Activated T-cell treated with anti-CD3 and anti-CD28 coated beads, Interleukin-2, amount 50 U/mL, for 72 hours (primary cell): ENCODE measurements at regions not wholly inside any gene's neighbourhood (a gene's known extent, or its start where the extent isn't known, plus 50 kb on each side); places are given as distances from the start of the nearest gene placed in this dataset.

Source experiments
- ATAC-seq, 2 donors: fragments of 150-1000 bp; cut with Tn5 transposase; replicated peaks in 1 of 2; 2 replicates each; pipeline ENCODE4 v1.10.0; 2021; ENCODE audit warnings: moderate library complexity in 2 of 2, mild to moderate bottlenecking in 1 of 2
- DNase-seq, 2 donors: peaks; one replicate each; pipeline ENCODE4 v3.0.0; 2021 to 2022; ENCODE audit warnings: mixed read lengths in 1 of 2
- H3K27ac Mint-ChIP-seq: one replicate; pipeline ENCODE4 v1.8.0; 2022; ENCODE audit warnings: mild to moderate bottlenecking, moderate library complexity, mixed read lengths
- H3K27me3 Mint-ChIP-seq: one replicate; pipeline ENCODE4 v1.8.0; 2022; ENCODE audit warnings: low read depth, mixed read lengths
- H3K36me3 Mint-ChIP-seq, 2 donors: one replicate each; pipeline ENCODE4 v1.8.0; 2022; ENCODE audit warnings: mixed read lengths in 2 of 2, mild to moderate bottlenecking in 1 of 2; ENCODE audit not compliant: insufficient read depth in 2 of 2
- H3K4me1 Mint-ChIP-seq: one replicate; pipeline ENCODE4 v1.8.0; 2022; ENCODE audit warnings: low read depth, mixed read lengths
- H3K4me3 Mint-ChIP-seq, 2 donors: one replicate each; pipeline ENCODE4 v1.8.0; 2022; ENCODE audit warnings: mild to moderate bottlenecking in 2 of 2, mixed read lengths in 2 of 2, moderate library complexity in 2 of 2
- H3K9me3 Mint-ChIP-seq, 2 donors: one replicate each; pipeline ENCODE4 v1.8.0; 2022; ENCODE audit warnings: mixed read lengths in 2 of 2

GRCh38 chr6:155519176-155519738 lies 63.6 kb upstream of the NOX3 start:
- Mint-ChIP-seq H3K4me3 (no peak overlapping the region), H3K27me3 (no peaks in the 10 kb centered on the region), H3K9me3 (peaks cover 0 to 5% of the 10 kb centered on the region in 2 donors), H3K4me1 (peaks cover 12% of the 10 kb centered on the region), H3K27ac (no peak overlapping the region), H3K36me3 (peaks cover 0 to 3% of the 10 kb centered on the region in 2 donors)
- DNase-seq (no peak), ATAC-seq (no peak)

- DNase-seq, result no peak
- no peak overlapping the region for H3K27ac Mint-ChIP-seq
- peaks cover 0 to 2% of the 10 kb centered on the region in 2 donors for H3K9me3 Mint-ChIP-seq
- H3K4me1 Mint-ChIP-seq, result peaks cover 5% of the 10 kb centered on the region
- ATAC-seq, result no peak
- H3K27me3 Mint-ChIP-seq, result no peaks in the 10 kb centered on the region
- peaks cover 0 to 4% of the 10 kb centered on the region in 2 donors for H3K36me3 Mint-ChIP-seq
- no peak overlapping the region for H3K4me3 Mint-ChIP-seq
Observed at GRCh38 chr6:155517294-155517693, 61.7 kb upstream of the NOX3 start.

GRCh38 chr6:155510879-155511278 lies 55.2 kb upstream of the NOX3 start:
- ATAC-seq (peak; percentile 31 to 51), DNase-seq (no peak)
- H3K27me3 Mint-ChIP-seq, result no peaks in the 10 kb centered on the region
- H3K4me3 Mint-ChIP-seq, result no peak overlapping the region
- no peak overlapping the region for H3K27ac Mint-ChIP-seq
- peaks cover 0 to 2% of the 10 kb centered on the region in 2 donors for H3K9me3 Mint-ChIP-seq
- H3K36me3 Mint-ChIP-seq, result peaks cover 0 to 4% of the 10 kb centered on the region in 2 donors
- H3K4me1 Mint-ChIP-seq, result peaks cover 12% of the 10 kb centered on the region

- Mint-ChIP-seq H3K4me3 (no peak overlapping the region), H3K9me3 (no peaks in the 10 kb centered on the region), H3K27ac (no peak overlapping the region), H3K4me1 (peaks cover 15% of the 10 kb centered on the region), H3K27me3 (no peaks in the 10 kb centered on the region), H3K36me3 (peaks cover 0 to 2% of the 10 kb centered on the region in 2 donors)
- DNase-seq (no peak), ATAC-seq (no peak)
Observed at GRCh38 chr6:155509743-155510475, 54.3 kb upstream of the NOX3 start.

- Mint-ChIP-seq H3K4me3 (peak overlapping the region in 1 of 2 donors; percentile 62), H3K9me3 (peaks cover 4% of the 10 kb centered on the region in 2 donors), H3K27ac (no peak overlapping the region), H3K27me3 (no peaks in the 10 kb centered on the region), H3K4me1 (peaks cover 12% of the 10 kb centered on the region), H3K36me3 (peaks cover 2 to 5% of the 10 kb centered on the region in 2 donors)
- ATAC-seq, result no peak
- no peak for DNase-seq
Observed at GRCh38 chr6:155505608-155505989, 50.0 kb upstream of the NOX3 start.
